GM18951 (cell line): ENCODE measurements at regions not wholly inside any gene's neighbourhood (a gene's known extent, or its start where the extent isn't known, plus 50 kb on each side); places are given as distances from the start of the nearest gene placed in this dataset.
"Not testable (repeated sequence)": the region's sequence is repeated elsewhere in the genome, so short reads cannot be mapped to it uniquely, and the experiment has no call there.

Experiments used
- POLR2A ChIP-seq: IDR thresholded peaks from 4 replicates; pipeline ENCODE4 v1.6.1; 2011; ENCODE audit warnings: mild to moderate bottlenecking; ENCODE audit not compliant: insufficient read length, insufficient read depth; ENCODE audit errors: extremely low read depth
- in situ Hi-C: fragments of 300-500 bp; cut with MboI; formaldehyde crosslinking; loops from one replicate; pipeline ENCODE4 v1.12.0; 2022; ENCODE audit warnings: low sequenced_read_pairs, mixed read lengths, inconsistent platforms; ENCODE audit not compliant: unreplicated experiment

- no peak for TF ChIP-seq POLR2A
- in situ Hi-C loops, result no loop called here
These were observed 140.5 kb upstream of the AADAT start for GRCh38 chr4:170230242-170230641.

- TF ChIP-seq POLR2A, result no peak
- in situ Hi-C loops, result no loop called here
These were observed 139.2 kb upstream of the AADAT start for GRCh38 chr4:170229006-170229405.

- in situ Hi-C loops, result no loop called here
- no peak for TF ChIP-seq POLR2A
These were observed 138.2 kb upstream of the AADAT start for GRCh38 chr4:170227928-170228327.

GRCh38 chr4:170226288-170226687, 136.5 kb upstream of the AADAT start:
- in situ Hi-C loops, result no loop called here
- no peak for TF ChIP-seq POLR2A

GRCh38 chr4:170214731-170215130, 125.0 kb upstream of the AADAT start:
- in situ Hi-C loops, result no loop called here
- TF ChIP-seq POLR2A, result no peak

- TF ChIP-seq POLR2A, result no peak
- in situ Hi-C loops, result no loop called here
These were observed 124.3 kb upstream of the AADAT start for GRCh38 chr4:170214101-170214500.

- TF ChIP-seq POLR2A, result no peak
- in situ Hi-C loops, result no loop called here
These were observed 113.0 kb upstream of the AADAT start for GRCh38 chr4:170202721-170203120.

- in situ Hi-C loops, result no loop called here
- TF ChIP-seq POLR2A, result no peak
These were observed 109.0 kb upstream of the AADAT start for GRCh38 chr4:170198747-170199146.

- in situ Hi-C loops, result not testable (repeated sequence)
These were observed 105.0 kb upstream of the AADAT start for GRCh38 chr4:170194794-170195193.

- in situ Hi-C loops, result no loop called here
- no peak for TF ChIP-seq POLR2A
These were observed 103.7 kb upstream of the AADAT start for GRCh38 chr4:170193496-170193895.

- in situ Hi-C loops, result no loop called here
- TF ChIP-seq POLR2A, result no peak
These were observed 100.5 kb upstream of the AADAT start for GRCh38 chr4:170190265-170190664.

- TF ChIP-seq POLR2A, result no peak
- in situ Hi-C loops, result no loop called here
These were observed 81.1 kb upstream of the AADAT start for GRCh38 chr4:170170861-170171260.

GRCh38 chr4:170169699-170170098, 79.9 kb upstream of the AADAT start:
- in situ Hi-C loops, result no loop called here
- no peak for TF ChIP-seq POLR2A

- no peak for TF ChIP-seq POLR2A
- in situ Hi-C loops, result no loop called here
These were observed 77.9 kb upstream of the AADAT start for GRCh38 chr4:170167678-170168077.

GRCh38 chr4:170166193-170166592, 76.4 kb upstream of the AADAT start:
- in situ Hi-C loops, result not testable (repeated sequence)
